Astrocyte (in vitro differentiated cells and primary cell): ENCODE measurements at regions not wholly inside any gene's neighbourhood (a gene's known extent, or its start where the extent isn't known, plus 50 kb on each side); places are given as distances from the start of the nearest gene placed in this dataset.

Experiments used
- EZH2 ChIP-seq: IDR thresholded peaks from 2 replicates; pipeline ENCODE4 v1.6.1; 2012; ENCODE audit warnings: mild to moderate bottlenecking, low read length, inconsistent platforms; ENCODE audit not compliant: insufficient read depth
- TF ChIP-seq, protein P1 (sequence below): IDR thresholded peaks from 2 replicates; pipeline ENCODE4 v1.5.1; 2011; ENCODE audit warnings: low read depth, mild to moderate bottlenecking, inconsistent platforms, low read length, moderate library complexity; ENCODE audit not compliant: insufficient read depth

- TF ChIP-seq, protein P1, sequence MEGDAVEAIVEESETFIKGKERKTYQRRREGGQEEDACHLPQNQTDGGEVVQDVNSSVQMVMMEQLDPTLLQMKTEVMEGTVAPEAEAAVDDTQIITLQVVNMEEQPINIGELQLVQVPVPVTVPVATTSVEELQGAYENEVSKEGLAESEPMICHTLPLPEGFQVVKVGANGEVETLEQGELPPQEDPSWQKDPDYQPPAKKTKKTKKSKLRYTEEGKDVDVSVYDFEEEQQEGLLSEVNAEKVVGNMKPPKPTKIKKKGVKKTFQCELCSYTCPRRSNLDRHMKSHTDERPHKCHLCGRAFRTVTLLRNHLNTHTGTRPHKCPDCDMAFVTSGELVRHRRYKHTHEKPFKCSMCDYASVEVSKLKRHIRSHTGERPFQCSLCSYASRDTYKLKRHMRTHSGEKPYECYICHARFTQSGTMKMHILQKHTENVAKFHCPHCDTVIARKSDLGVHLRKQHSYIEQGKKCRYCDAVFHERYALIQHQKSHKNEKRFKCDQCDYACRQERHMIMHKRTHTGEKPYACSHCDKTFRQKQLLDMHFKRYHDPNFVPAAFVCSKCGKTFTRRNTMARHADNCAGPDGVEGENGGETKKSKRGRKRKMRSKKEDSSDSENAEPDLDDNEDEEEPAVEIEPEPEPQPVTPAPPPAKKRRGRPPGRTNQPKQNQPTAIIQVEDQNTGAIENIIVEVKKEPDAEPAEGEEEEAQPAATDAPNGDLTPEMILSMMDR, result no peak
- no peak for TF ChIP-seq EZH2
Measured at GRCh38 chr3:110272525-110272924, 799.1 kb upstream of the NECTIN3 start.
